IPS DF 4.7 (cell line): ENCODE measurements at regions not wholly inside any gene's neighbourhood (a gene's known extent, or its start where the extent isn't known, plus 50 kb on each side); places are given as distances from the start of the nearest gene placed in this dataset.

Experiments used
- DNase-seq: peaks from one replicate; pipeline ENCODE4 v3.0.0-alpha.2; 2013; ENCODE audit warnings: low spot score; ENCODE audit errors: extremely low read depth

- DNase-seq, result no peak
These were observed 296.2 kb upstream of the SKOR2 start for GRCh38 chr18:47547539-47548202.

GRCh38 chr18:47545613-47546012 lies 294.2 kb upstream of the SKOR2 start:
- DNase-seq, result peak; percentile 30

- DNase-seq, result no peak
These were observed 291.6 kb upstream of the SKOR2 start for GRCh38 chr18:47543080-47543479.

- DNase-seq, result no peak
These were observed 291.1 kb upstream of the SKOR2 start for GRCh38 chr18:47542551-47542950.

- DNase-seq, result no peak
These were observed 280.3 kb upstream of the SKOR2 start for GRCh38 chr18:47531717-47532116.

- DNase-seq, result no peak
These were observed 279.2 kb upstream of the SKOR2 start for GRCh38 chr18:47530695-47531094.

GRCh38 chr18:47528343-47528742 lies 276.9 kb upstream of the SKOR2 start:
- DNase-seq, result no peak

- no peak for DNase-seq
These were observed 274.7 kb upstream of the SKOR2 start for GRCh38 chr18:47526147-47526546.

- no peak for DNase-seq
These were observed 270.9 kb upstream of the SKOR2 start for GRCh38 chr18:47522359-47522758.

- no peak for DNase-seq
These were observed 268.8 kb upstream of the SKOR2 start for GRCh38 chr18:47520263-47520662.

- no peak for DNase-seq
These were observed 268.2 kb upstream of the SKOR2 start for GRCh38 chr18:47519706-47520105.

- no peak for DNase-seq
These were observed 267.8 kb upstream of the SKOR2 start for GRCh38 chr18:47519277-47519676.

- no peak for DNase-seq
These were observed 262.2 kb upstream of the SKOR2 start for GRCh38 chr18:47513614-47514013.

- DNase-seq, result no peak
These were observed 261.4 kb upstream of the SKOR2 start for GRCh38 chr18:47512726-47513435.

- DNase-seq, result no peak
These were observed 260.6 kb upstream of the SKOR2 start for GRCh38 chr18:47512056-47512455.

- DNase-seq, result no peak
These were observed 259.4 kb upstream of the SKOR2 start for GRCh38 chr18:47510831-47511230.

GRCh38 chr18:47507651-47508050 lies 256.2 kb upstream of the SKOR2 start:
- no peak for DNase-seq

- DNase-seq, result no peak
These were observed 255.4 kb upstream of the SKOR2 start for GRCh38 chr18:47506897-47507296.

GRCh38 chr18:47501946-47502345 lies 250.5 kb upstream of the SKOR2 start:
- no peak for DNase-seq

GRCh38 chr18:47500930-47501329 lies 249.5 kb upstream of the SKOR2 start:
- DNase-seq, result no peak

GRCh38 chr18:47492691-47493090 lies 241.2 kb upstream of the SKOR2 start:
- no peak for DNase-seq

- no peak for DNase-seq
These were observed 239.4 kb upstream of the SKOR2 start for GRCh38 chr18:47490882-47491281.

- DNase-seq, result no peak
These were observed 233.8 kb upstream of the SKOR2 start for GRCh38 chr18:47485221-47485797.
